Heart right ventricle (tissue), 16 donors: ENCODE measurements at regions not wholly inside any gene's neighbourhood (a gene's known extent, or its start where the extent isn't known, plus 50 kb on each side); places are given as distances from the start of the nearest gene placed in this dataset.
"Not testable (repeated sequence)": the region's sequence is repeated elsewhere in the genome, so short reads cannot be mapped to it uniquely, and the experiment has no call there.

ENCODE experiments used
- ATAC-seq, 8 donors: fragments of 200-7000 bp; cut with Tn5 transposase; one replicate each; pipeline ENCODE4 v1.9.1; 2020; ENCODE audit warnings: mild to moderate bottlenecking in 8 of 8, moderate library complexity in 8 of 8, moderate number of reproducible peaks in 1 of 8
- DNase-seq, 2 donors: peaks; one replicate each; pipeline ENCODE4 v3.0.0-alpha.2; 2020
- H3K27ac ChIP-seq, 10 donors: fragments of 200-600 bp; sonication (generic) in 2 of 10; one replicate each; pipeline versions ENCODE4 v1.5.0 to v1.8.0; 2020 to 2022; ENCODE audit warnings: mild to moderate bottlenecking in 3 of 10
- H3K27me3 ChIP-seq, 7 donors: fragments of 200-600 bp; one replicate each; pipeline ENCODE4 v1.8.0; 2021 to 2022; ENCODE audit warnings: mild to moderate bottlenecking in 2 of 7
- H3K36me3 ChIP-seq, 9 donors: fragments of 200-600 bp; sonication (generic) in 1 of 9; one replicate each; pipeline versions ENCODE4 v1.5.0 to v1.8.0; 2020 to 2022; ENCODE audit warnings: mild to moderate bottlenecking in 2 of 9
- H3K4me1 ChIP-seq, 9 donors: fragments of 200-600 bp; sonication (generic) in 1 of 9; one replicate each; pipeline versions ENCODE4 v1.5.0 to v1.8.0; 2020 to 2022; ENCODE audit warnings: mild to moderate bottlenecking in 4 of 9
- H3K4me3 ChIP-seq, 10 donors: fragments of 200-600 bp; sonication (generic) in 2 of 10; one replicate each; pipeline versions ENCODE4 v1.5.0 to v1.8.0; 2020 to 2022; ENCODE audit warnings: mild to moderate bottlenecking in 7 of 10, moderate library complexity in 2 of 10
- H3K9me3 ChIP-seq, 11 donors: fragments of 200-600 bp in 10 of 11; sonication (generic) in 2 of 11; one replicate each; pipeline versions ENCODE4 v1.5.0 to v1.8.0; 2013 to 2022; ENCODE audit warnings: mild to moderate bottlenecking in 2 of 11, control low read depth in 1 of 11, moderate library complexity in 1 of 11
- WGBS, 2 donors: extraction: QIAGEN DNeasy Blood & Tissue Kit; methylation state at CpG; one replicate each; pipeline ENCODE4 v1.1.7; 2013; ENCODE audit warnings: inconsistent platforms in 1 of 2; 5-methylcytosine and 5-hydroxymethylcytosine counted together
- intact Hi-C, 10 donors: fragments of 100-400 bp; cut with DNase I; formaldehyde crosslinking; loops; one replicate each; pipeline versions ENCODE4 v1.11.1 to v1.14.2; 2022
- TF ChIP-seq, protein P1 (sequence below), 9 donors: fragments of 200-600 bp; sonication (generic) in 2 of 9; IDR thresholded peaks; one replicate each; pipeline versions ENCODE4 v1.5.0 to v1.8.0; 2021 to 2022; ENCODE audit warnings: antibody characterized with exemption in 9 of 9, mild to moderate bottlenecking in 5 of 9, moderate library complexity in 1 of 9
- donor health status: Arrhythmogenic right ventricular cardiomyopathy.
- donor health status: ischemic (EF 13 %, LVEDD 7.1; RV severe dilation, severe dysfunction).
- donor health status: healthy with polysubstance abuse.
- donor health status: DM: no; HTN: yes; CAD: no.
- donor health status: DM: no; HTN: no; CAD: no.
- donor health status: ischemic (EF 25% LVEDD 6.9; RV normal size, moderate dysfunction).
- donor health status: ischemic (EF 25% LVEDD 5.7; RV mildly dilated, moderate dysfunction).
- donor health status: healthy.
- donor health status: DM: yes; HTN: yes; CAD: no.
- donor health status: Ischemic cardiomyopathy.
- donor health status: ischemic (EF 35%, LVEDD 5.7; RV mildly dilated, moderate dysfunction).
- donor health status: nonischemic (EF 11% LVEDD 7.7; RV severe dilation, severe dysfunction).
- donor health status: DM: yes; HTN: yes; CAD: no.
- donor health status: PGD.
- donor health status: ischemic (EF 29% LVEDD 5.4; RV normal size, mild dysfunction).
- donor health status: nonischemic (EF 23%, LVEDD 6.1; RV moderate dilation, normal function).

DNA sequence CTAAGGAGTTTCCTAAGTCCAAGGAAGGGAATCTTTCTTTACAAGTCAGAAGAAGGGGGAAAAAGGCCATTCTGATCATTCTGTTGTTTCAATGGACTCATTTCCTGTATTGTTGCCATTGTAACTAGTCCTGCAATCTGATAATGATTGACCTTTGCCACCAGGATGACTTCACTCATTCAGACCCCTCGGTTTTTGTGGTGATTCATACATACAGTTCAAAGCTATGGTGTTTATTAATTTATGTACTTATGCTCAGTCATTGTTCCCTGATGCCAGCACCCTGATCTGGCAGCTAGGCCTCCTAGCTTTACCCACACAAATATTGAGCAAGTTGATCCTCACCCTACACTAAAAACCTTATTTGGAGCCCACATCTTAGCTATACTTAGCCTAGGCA is 57.6 kb upstream of the ZNF519 start:
- Histone ChIP-seq H3K4me3 (no peak overlapping the region), H3K9me3 (no peaks in the 10 kb centered on the region), H3K4me1 (no peaks in the 10 kb centered on the region), H3K27ac (no peak overlapping the region), H3K27me3 (peaks cover 0 to 23% (median 0%) of the 10 kb centered on the region in 7 donors), H3K36me3 (no peaks in the 10 kb centered on the region)
- TF ChIP-seq, protein P1, sequence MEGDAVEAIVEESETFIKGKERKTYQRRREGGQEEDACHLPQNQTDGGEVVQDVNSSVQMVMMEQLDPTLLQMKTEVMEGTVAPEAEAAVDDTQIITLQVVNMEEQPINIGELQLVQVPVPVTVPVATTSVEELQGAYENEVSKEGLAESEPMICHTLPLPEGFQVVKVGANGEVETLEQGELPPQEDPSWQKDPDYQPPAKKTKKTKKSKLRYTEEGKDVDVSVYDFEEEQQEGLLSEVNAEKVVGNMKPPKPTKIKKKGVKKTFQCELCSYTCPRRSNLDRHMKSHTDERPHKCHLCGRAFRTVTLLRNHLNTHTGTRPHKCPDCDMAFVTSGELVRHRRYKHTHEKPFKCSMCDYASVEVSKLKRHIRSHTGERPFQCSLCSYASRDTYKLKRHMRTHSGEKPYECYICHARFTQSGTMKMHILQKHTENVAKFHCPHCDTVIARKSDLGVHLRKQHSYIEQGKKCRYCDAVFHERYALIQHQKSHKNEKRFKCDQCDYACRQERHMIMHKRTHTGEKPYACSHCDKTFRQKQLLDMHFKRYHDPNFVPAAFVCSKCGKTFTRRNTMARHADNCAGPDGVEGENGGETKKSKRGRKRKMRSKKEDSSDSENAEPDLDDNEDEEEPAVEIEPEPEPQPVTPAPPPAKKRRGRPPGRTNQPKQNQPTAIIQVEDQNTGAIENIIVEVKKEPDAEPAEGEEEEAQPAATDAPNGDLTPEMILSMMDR (IDR thresholded peaks at IDR 0.05) = no peak
- WGBS, 2 donors = 27 to 29% methylated on average over 1 of the region's 1 CpG
- intact Hi-C loops = no loop called here
- DNase-seq (no peak), ATAC-seq (no peak)

DNA sequence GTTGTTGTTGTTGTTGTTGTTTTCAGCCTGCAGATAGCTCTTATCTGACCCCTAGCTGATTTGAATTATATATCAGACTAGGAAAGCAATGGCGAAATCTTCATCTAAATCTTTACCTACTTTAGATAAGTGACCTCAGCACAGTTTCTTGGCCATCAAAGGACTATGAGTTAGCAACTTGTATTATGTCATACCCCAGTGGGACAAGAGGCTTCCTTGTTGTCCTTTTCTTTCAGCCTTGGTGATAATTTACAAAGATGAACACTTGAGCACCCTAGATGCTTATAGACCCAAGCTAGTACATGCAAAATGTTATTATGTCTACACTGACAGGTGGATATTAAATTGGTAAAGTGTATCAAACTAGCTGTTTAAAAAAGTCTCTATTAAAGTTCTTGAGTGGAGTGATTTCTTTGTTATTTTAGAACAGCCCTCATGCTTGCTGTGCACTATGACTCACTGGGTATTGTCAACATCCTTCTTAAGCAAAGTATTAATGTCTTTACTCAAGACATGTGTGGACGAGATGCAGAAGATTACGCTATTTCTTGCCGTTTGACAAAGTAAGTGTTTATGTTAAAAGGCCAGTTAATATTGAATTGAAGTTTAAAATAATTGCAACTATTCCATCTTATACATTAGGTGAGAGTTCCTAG is 56.6 kb upstream of the ZNF519 start:
- H3K4me1 ChIP-seq, intact Hi-C loops, H3K36me3 ChIP-seq, H3K9me3 ChIP-seq, ATAC-seq, H3K27ac ChIP-seq, DNase-seq, H3K4me3 ChIP-seq: not testable (repeated sequence)
- 64 to 76% methylated on average over 4 of the region's 4 CpGs for WGBS, 2 donors
- peaks cover 0 to 23% (median 0%) of the 10 kb centered on the region in 7 donors for H3K27me3 ChIP-seq
